ENCODE measurements at regions not wholly inside any gene's neighbourhood (a gene's known extent, or its start where the extent isn't known, plus 50 kb on each side); places are given as distances from the start of the nearest gene placed in this dataset.
A peak's percentile ranks its signal among the peaks of the same experiment; 100 is the strongest.

GRCh38 chr9:27847818-27848217, 274.5 kb upstream of the C9orf72 start:
- Histone ChIP-seq H3K9me3 (no peaks in the 10 kb centered on the region), H3K4me3 (no peak overlapping the region), H3K4me1 (no peaks in the 10 kb centered on the region), H3K36me3 (no peaks in the 10 kb centered on the region), H3K27ac (no peak overlapping the region), H3K27me3 (no peaks in the 10 kb centered on the region)
- TF ChIP-seq CTCF (IDR thresholded peaks at IDR 0.05), result no peak
- intact Hi-C loops (cut with DNase I), result no loop called here
- ATAC-seq, result no peak
- DNase-seq, result no peak

- Histone ChIP-seq H3K27me3 (no peaks in the 10 kb centered on the region), H3K4me3 (no peak overlapping the region), H3K4me1 (no peaks in the 10 kb centered on the region), H3K36me3 (no peaks in the 10 kb centered on the region), H3K9me3 (no peaks in the 10 kb centered on the region), H3K27ac (no peak overlapping the region)
- intact Hi-C loops (cut with DNase I), result no loop called here
- DNase-seq (no peak), ATAC-seq (no peak)
- TF ChIP-seq CTCF (IDR thresholded peaks at IDR 0.05), result no peak
These were observed 275.0 kb upstream of the C9orf72 start for GRCh38 chr9:27848315-27848714.

GRCh38 chr9:27851858-27852257, 278.6 kb upstream of the C9orf72 start:
- Histone ChIP-seq H3K36me3 (no peaks in the 10 kb centered on the region), H3K27ac (no peak overlapping the region), H3K4me1 (no peaks in the 10 kb centered on the region), H3K27me3 (no peaks in the 10 kb centered on the region), H3K4me3 (no peak overlapping the region), H3K9me3 (no peaks in the 10 kb centered on the region)
- TF ChIP-seq CTCF (IDR thresholded peaks at IDR 0.05), result no peak
- intact Hi-C loops (cut with DNase I), result no loop called here
- no peak for ATAC-seq
- DNase-seq, result no peak

GRCh38 chr9:27853529-27853928, 280.2 kb upstream of the C9orf72 start:
- peak; percentile 70 for ATAC-seq
- DNase-seq, result no peak
- H3K27ac ChIP-seq, result no peak overlapping the region
- no peaks in the 10 kb centered on the region for H3K9me3 ChIP-seq
- H3K36me3 ChIP-seq, result no peaks in the 10 kb centered on the region
- H3K4me3 ChIP-seq, result no peak overlapping the region
- no peaks in the 10 kb centered on the region for H3K27me3 ChIP-seq
- no peak for TF ChIP-seq CTCF (IDR thresholded peaks at IDR 0.05)
- intact Hi-C loops (cut with DNase I), result no loop called here
- H3K4me1 ChIP-seq, result no peaks in the 10 kb centered on the region

- no peaks in the 10 kb centered on the region for H3K4me1 ChIP-seq
- no peaks in the 10 kb centered on the region for H3K36me3 ChIP-seq
- no peaks in the 10 kb centered on the region for H3K9me3 ChIP-seq
- ATAC-seq, result no peak
- H3K27me3 ChIP-seq, result no peaks in the 10 kb centered on the region
- intact Hi-C loops (cut with DNase I), result no loop called here
- DNase-seq, result no peak
- no peak overlapping the region for H3K27ac ChIP-seq
- no peak for TF ChIP-seq CTCF (IDR thresholded peaks at IDR 0.05)
- no peak overlapping the region for H3K4me3 ChIP-seq
These were observed 282.8 kb upstream of the C9orf72 start for GRCh38 chr9:27856054-27856453.

GRCh38 chr9:27856748-27857147, 283.5 kb upstream of the C9orf72 start:
- H3K4me1 ChIP-seq, result no peaks in the 10 kb centered on the region
- H3K27me3 ChIP-seq, result no peaks in the 10 kb centered on the region
- H3K27ac ChIP-seq, result no peak overlapping the region
- DNase-seq (no peak), ATAC-seq (no peak)
- no peak for TF ChIP-seq CTCF (IDR thresholded peaks at IDR 0.05)
- H3K36me3 ChIP-seq, result no peaks in the 10 kb centered on the region
- no peaks in the 10 kb centered on the region for H3K9me3 ChIP-seq
- intact Hi-C loops (cut with DNase I), result no loop called here
- H3K4me3 ChIP-seq, result no peak overlapping the region
